ENCODE measurements at regions not wholly inside any gene's neighbourhood (a gene's known extent, or its start where the extent isn't known, plus 50 kb on each side); places are given as distances from the start of the nearest gene placed in this dataset.
"Not testable (repeated sequence)": the region's sequence is repeated elsewhere in the genome, so short reads cannot be mapped to it uniquely, and the experiment has no call there.

DNA sequence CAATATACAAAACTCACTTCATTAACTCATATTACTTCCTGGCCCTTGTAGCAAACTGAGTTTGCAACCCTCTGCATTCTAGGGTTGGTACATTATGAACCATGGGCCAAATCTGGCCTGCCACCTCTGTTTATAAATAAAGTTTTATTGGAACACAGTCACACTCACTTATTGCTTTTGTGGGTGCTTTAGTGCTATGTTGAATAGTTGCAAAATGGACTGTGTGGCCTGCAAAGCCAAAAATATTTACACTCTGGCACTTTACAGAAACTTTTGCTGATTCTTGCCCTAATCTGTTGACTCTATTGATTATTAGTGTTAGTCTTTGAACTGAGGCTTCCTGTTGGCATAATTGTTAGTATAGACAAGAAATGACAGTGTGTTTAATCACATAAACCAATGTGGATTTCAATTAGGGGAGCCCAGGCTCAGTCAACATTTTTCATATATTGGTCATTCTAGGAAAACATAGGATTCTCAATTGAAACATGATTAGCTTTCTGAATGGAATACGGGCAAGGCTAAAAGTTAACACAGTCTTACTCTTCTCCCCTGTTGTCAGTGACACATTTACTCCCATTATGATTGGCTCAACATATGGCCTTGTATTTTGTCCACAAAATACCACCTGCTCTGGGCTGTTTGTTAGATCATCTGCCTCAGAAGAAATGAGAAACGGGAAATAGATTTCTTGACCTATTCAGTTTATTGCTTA, 241.9 kb upstream of the ZFP64 start:
- no peak overlapping the region for H3K4me3 ChIP-seq (ENCODE audit: low read depth, low read length)
- no peak for DNase-seq (ENCODE audit: low read depth)

DNA sequence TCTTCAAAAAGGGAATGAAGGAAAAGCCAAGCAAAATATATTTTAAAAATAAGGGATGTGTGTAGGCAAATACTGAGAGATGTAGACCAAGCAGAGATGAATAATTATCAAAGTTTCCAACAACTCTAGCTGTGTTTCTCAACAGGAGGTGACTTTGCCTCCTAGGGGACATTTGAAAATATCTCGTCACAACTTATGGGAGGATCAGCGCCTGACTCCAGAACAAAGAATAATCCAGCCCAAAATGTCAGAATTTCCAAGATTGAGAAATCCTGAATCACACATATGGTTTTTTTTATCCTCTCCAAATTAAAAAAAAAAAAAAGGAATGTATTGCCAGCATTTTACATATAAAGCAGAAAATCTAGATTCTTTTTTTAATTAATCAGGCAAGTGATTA, 241.2 kb upstream of the ZFP64 start:
- H3K4me3 ChIP-seq (ENCODE audit: low read depth, low read length): no peak overlapping the region
- no peak for DNase-seq (ENCODE audit: low read depth)

DNA sequence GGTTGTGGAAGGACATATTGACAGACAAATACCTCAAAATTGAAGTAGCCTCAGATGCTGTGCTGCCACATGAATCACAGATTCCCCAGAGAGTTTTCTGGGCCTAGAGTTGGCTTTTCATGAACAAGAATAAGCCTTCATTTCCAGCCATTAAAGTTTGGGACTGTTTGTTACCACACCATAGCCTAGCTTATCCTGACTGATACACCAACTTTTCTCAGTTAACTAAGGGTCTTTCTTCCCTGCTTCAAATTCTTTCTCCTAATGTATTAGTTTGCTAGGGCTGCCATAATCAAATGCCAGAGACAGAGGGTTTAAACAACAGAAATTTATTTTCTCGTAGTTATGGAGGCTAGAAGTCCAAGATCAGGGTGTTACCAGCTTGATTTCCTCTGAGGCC, 237.4 kb upstream of the ZFP64 start:
- no peak overlapping the region for H3K4me3 ChIP-seq (ENCODE audit: low read depth, low read length)
- no peak for DNase-seq (ENCODE audit: low read depth)

DNA sequence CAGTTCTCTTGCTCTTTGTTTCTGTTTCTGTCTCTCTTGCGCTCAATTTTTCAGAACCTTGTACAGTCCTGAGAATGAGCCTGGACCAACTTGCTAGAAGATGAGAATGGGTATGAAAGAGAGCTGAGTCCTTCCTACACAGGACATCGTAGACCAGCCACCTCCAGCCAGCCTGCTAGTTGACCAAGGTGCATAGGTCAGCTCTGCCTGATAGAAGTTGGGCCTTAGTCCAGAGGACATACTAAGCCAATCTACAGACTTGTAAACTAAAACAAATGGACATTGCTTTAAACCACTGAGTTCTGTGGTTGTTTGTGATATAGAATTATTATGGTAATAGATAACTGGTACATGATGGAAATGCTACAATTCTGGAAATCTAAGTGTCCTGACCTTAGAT, 236.4 kb upstream of the ZFP64 start:
- DNase-seq (ENCODE audit: low read depth): no peak
- no peak overlapping the region for H3K4me3 ChIP-seq (ENCODE audit: low read depth, low read length)

DNA sequence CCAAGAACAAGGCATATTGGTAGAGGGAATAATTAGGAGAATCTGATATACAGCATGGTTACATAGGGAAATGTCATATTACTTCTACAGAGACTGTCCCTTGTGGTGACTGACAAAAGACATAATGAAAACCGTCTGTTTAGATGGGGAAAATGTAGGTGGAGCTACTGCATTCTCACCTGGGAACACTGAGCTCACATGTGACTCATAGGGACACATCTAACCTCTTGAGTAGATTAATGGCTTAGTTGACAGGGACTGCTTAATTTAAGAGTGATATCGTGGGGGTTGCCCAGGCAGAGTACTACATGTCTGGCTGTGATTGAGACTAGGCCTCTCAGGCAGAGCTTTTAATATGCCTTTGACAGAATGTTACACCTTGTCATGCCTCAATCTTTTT, 235.3 kb upstream of the ZFP64 start:
- no peak overlapping the region for H3K4me3 ChIP-seq (ENCODE audit: low read depth, low read length)
- no peak for DNase-seq (ENCODE audit: low read depth)

DNA sequence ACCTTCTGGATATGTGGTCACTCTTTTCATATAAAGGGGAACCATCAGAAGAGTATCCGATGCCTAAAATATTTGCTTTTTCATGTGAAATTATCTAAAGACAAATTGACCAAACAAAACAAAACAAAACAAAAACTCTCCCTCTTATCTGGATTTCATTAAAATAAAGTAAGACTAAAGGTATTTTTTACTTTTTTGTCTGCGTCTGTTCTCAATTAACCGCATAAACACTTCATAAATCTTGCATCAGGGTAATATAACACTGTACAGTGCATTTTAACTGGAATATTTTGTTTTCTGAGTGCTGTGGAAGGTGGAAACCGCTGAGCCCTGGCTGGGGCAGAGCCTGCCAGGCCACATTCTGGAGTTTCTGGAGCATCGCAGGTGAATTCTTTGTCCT, 234.1 kb upstream of the ZFP64 start:
- DNase-seq (ENCODE audit: low read depth): no peak
- no peak overlapping the region for H3K4me3 ChIP-seq (ENCODE audit: low read depth, low read length)

DNA sequence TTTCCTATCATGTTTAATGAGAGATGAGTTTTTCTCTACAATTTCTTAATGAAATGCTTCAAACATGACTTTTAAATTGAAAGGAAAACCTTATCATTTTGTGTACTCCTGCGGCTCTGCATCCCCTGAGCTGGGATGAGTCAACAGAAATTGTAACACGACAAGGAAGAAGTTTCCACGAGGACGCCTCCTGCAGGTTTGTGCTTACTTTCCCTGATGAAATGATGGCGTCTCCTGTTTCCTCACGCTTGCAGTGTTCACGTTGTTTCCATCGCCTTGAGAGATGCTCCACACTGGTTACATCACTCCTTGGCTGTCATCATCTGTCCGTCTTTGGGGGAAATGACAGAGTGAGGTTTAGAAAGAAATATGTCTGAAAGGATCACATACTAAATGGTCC, 233.7 kb upstream of the ZFP64 start:
- no peak for DNase-seq (ENCODE audit: low read depth)
- no peak overlapping the region for H3K4me3 ChIP-seq (ENCODE audit: low read depth, low read length)

DNA sequence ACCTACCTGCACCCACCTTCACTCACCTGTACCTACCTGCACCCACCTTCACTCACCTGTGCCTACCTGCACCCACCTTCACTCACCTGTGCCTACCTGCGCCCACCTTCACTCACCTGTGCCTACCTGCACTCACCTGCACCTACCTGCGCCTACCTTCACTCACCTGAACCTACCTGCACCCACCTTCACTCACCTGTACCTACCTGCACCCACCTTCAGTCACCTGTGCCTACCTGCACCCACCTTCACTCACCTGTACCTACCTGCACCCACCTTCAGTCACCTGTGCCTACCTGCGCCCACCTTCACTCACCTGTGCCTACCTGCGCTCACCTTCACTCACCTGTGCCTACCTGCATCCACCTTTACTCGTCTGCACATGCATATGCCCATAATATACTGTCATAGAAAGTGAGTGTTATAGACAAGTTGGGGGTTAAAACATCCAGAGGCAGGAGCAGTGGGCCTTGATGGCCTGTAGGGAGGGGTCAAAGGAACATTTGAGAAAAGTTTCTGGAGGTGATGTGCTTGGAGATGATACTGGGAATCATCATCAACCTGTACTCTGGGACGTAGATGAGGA, 232.9 kb upstream of the ZFP64 start:
- DNase-seq (ENCODE audit: low read depth); H3K4me3 ChIP-seq (ENCODE audit: low read depth, low read length): not testable (repeated sequence)

DNA sequence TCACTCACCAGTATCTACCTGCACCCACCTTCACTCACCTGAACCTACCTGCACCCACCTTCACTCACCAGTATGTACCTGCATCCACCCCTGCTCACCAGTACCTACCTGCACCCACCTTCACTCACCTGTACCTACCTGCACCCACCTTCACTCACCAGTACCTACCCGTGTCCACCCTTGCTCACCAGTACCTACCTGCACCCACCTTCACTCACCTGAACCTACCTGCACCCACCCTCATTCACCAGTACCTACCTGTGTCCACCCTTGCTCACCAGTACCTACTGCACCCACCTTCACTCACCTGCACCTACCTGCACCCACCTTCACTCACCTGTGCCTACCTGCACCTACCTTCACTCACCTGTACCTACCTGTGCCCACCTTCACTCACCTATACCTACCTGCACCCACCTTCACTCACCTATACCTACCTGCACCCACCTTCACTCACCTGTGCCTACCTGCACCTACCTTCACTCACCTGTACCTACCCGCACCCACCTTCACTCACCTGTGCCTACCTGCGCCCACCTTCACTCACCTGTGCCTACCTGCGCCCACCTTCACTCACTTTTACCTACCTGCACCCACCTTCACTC, 232.1 kb upstream of the ZFP64 start:
- DNase-seq (ENCODE audit: low read depth); H3K4me3 ChIP-seq (ENCODE audit: low read depth, low read length): not testable (repeated sequence)

DNA sequence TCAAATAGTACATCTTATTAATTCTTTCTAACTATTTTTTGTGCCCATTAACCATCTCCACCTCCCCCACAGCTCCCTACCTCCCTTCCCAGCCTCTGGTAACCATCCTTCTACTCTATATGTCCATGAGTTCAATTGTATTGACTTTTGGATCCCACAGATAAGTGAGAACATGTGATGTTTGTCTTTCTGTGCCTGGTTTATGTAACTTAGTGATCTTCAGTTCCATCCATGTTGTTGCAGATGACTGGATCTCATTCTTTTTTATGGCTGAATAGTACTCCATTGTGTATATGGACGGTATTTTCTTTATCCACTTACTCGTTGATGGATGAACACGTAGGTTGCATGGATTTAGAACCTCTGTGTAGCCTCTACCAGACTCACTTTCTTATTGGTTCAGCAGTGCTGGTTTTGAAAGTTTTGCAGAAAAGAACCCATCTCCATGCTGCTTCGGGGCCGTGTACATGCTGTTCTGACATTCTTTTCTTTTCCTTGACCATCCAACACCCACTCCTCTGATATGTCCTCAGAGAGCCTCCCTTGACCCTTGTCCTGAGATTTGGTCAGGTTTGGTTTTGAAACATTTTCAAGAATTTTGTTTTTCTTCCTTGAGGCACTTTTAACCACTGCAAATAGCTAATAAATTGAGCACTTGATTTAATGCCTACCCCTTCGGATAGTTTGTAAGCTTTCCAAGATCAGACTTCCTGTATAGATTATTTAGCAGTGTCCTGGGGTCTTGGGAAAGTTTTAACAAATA, 231.2 kb upstream of the ZFP64 start:
- no peak overlapping the region for H3K4me3 ChIP-seq (ENCODE audit: low read depth, low read length)

DNA sequence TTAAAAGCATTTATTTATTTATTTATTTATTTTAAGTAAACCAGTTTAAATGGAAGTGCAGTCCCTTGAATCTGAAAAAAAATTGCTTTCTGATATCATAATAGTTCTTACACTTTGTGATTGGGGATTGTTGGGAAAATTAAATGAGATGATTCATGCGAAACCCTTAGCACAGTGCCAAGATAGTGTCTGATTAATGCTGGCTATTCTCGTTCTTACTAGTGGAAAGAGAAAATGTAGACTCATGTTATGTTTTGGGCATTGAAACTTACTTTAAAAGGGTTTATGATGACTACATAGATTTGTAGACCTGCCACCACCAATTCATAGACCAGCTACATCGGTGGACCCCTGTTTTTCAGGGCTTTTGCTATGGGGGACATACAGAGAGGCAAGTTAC, 229.2 kb upstream of the ZFP64 start:
- H3K4me3 ChIP-seq (ENCODE audit: low read depth, low read length): no peak overlapping the region
- no peak for DNase-seq (ENCODE audit: low read depth)

More for the DNA sequence above, 231.2 kb upstream of the ZFP64 start:
- no peak for DNase-seq (ENCODE audit: low read depth)

DNA sequence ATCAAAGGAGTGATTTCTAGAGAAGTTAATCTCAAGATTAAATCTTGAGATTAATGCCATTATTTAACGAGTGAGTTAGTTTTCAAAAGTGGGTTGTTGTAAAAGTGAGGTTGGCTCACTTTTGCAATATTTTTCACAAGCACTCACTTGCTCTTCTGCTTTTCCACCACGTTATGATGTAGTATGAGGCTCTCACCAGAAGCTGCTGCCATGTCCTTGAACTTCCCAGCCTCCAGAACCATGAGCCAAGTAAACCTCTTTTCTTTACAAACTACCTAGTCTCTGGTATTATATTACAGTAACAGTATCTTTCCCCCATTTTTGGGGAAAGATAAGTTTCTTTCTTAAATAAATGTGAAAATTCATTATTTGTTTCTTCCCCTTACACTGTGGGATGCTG, 227.6 kb upstream of the ZFP64 start:
- H3K4me3 ChIP-seq (ENCODE audit: low read depth, low read length): no peak overlapping the region
- DNase-seq (ENCODE audit: low read depth): no peak

DNA sequence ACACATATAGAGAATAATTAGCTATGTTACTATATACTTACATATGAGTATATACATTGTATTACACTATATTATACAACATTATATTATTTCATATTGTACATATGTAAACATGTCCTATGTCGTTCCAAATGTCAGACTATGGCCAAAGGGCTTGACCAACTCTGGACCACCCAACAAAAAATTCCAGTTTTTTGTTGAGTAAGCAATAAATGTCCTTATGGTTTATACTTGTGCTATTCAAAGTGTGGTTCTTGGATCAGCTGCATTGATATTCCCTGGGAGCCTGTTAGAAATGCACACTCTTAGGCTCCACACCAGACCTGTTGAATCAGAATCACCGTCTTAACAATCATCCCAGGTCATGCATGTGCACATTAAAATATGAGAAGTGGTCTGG, 225.4 kb upstream of the ZFP64 start:
- no peak overlapping the region for H3K4me3 ChIP-seq (ENCODE audit: low read depth, low read length)
- no peak for DNase-seq (ENCODE audit: low read depth)

DNA sequence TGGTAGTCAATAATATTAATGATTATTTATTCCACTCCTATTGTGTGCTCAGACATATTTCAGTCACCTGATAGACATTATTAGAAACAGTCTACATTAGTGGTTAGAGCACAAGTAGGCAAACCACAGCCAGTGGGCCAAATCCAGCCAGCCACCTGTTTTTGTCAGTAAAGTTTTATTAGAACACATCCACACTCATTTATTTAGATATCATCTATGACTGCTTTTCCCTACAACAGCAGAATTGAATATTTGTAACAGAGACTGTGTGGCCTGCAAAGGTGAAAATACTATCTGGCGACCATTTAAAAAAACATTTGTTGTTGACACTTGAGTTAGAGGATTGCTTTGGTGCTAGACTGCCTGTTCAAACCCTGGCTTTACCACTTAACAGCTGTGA, 220.0 kb upstream of the ZFP64 start:
- DNase-seq (ENCODE audit: low read depth): no peak
- H3K4me3 ChIP-seq (ENCODE audit: low read depth, low read length): no peak overlapping the region

DNA sequence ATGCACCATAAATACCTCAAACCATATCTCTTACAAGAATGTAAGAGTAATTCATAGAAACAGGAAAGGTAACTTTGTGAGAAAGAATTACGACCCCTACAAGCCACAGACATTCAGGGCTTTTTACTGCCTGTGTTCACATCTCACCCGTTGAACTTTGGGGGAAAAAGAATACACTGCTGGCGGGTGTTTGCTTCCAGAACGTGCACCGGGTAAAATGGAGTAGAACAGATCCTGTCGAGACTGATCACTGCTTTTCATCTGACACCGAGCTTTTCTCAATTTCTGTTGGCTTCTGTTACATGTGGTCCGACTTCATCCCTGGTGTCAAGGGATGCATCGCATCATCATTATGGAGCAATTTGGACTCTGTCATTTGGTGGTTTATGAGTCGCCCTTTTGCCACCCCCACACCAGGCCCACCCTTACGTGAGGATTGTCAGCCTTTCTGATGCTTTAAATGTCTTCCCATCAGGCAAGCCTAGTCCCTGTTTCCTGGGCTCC, 219.2 kb upstream of the ZFP64 start:
- H3K4me3 ChIP-seq (ENCODE audit: low read depth, low read length): no peak overlapping the region
- DNase-seq (ENCODE audit: low read depth): no peak

DNA sequence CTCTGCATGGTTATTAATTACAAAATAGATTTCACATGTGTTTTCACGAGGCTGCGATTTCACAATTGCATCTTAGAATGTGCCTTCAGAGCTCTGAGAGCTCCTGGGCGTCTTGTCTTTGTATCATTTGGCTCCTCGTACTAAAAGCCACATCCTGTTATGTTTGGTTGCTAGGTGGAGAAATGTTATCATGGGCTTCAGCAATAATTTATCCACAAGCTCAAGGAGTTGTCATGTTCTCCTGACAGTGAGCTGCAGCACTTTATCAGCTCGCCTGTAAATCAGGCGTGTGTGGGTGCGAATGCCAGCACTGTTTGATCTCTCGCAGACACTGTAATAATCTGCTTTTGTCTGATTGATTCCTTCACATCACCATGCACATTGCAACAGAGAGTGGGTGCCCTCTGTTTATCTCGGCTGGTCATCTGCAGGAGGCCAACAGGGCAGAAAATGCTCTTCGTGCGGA, 218.6 kb upstream of the ZFP64 start:
- DNase-seq (ENCODE audit: low read depth): peak; percentile 28
- no peak overlapping the region for H3K4me3 ChIP-seq (ENCODE audit: low read depth, low read length)

DNA sequence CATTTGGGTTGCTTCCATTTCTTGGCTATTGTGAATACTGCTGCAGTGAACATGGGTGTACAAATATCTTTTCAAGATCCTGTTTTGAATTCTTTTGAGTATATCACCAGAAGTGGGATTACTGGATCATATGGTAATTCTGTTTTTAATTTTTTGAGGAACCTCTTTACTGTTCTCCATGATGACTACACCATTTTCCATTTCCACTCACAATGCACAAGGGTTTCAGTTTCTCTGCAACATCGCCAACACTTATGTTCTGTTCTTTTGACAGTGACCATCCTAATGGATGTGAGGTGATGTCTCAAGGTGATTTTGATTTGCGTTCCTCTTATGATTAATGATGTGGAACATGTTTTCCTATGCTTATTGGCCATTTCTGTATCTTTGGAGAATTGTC, 214.4 kb upstream of the ZFP64 start:
- no peak for DNase-seq (ENCODE audit: low read depth)
- H3K4me3 ChIP-seq (ENCODE audit: low read depth, low read length): no peak overlapping the region

DNA sequence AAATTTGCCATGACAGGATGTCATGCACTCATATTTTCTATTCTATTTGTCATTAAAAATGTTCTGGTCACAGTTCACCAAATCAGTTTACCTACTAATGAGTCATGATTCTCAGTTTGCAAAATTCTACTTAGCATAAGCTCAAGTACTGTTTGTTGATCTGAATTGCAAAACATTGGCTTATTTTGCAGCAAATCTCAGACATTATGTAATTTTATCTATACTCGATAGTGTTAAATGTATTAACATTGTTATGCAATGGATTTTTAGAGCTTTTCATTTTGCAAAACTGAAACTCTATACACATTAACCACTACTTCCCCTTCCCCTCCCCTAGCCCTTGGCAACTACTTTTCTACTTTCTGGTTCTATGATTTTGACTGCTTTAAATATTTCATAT, 213.8 kb upstream of the ZFP64 start:
- no peak for DNase-seq (ENCODE audit: low read depth)

DNA sequence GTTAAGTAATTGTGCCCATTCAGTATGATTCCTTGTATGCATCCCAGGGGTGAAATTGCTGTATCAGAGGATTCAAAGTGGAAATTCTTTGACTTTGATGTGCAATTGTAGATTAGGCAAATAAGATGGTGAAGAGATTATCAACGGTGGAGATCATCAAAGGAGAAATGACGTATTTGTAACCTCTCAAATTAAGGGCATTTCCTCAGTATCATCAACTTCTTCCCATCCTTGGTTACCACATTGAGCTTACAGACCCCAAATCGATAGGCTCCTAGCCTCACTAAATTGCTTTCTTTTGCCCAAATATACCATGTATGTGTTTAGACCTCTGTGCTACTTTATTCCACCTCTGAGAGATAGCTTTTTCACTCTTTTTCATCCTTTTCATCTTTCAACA, 213.1 kb upstream of the ZFP64 start:
- no peak overlapping the region for H3K4me3 ChIP-seq (ENCODE audit: low read depth, low read length)
- DNase-seq (ENCODE audit: low read depth): no peak

More for the DNA sequence above, 213.8 kb upstream of the ZFP64 start:
- H3K4me3 ChIP-seq (ENCODE audit: low read depth, low read length): no peak overlapping the region

DNA sequence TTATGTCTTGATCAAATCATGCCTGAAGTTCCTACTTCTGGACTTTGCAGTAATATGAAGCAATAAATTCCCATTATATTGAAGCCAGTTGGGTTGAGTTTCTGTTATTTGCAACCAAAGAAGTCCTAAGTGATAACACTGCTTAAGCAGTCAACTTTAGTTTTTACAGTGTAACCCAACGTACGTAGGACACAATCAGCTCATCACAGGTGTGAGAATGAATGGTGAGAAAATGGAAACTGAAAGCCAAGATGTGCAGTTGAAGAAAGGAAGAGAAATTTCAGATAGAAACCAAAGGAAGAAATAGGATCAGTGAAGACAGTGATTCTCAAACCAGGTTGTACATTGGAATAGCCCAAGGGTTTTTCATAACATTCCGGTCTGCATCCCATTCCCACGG, 211.4 kb upstream of the ZFP64 start:
- DNase-seq (ENCODE audit: low read depth): no peak

More for the DNA sequence above, 211.4 kb upstream of the ZFP64 start:
- no peak overlapping the region for H3K4me3 ChIP-seq (ENCODE audit: low read depth, low read length)

All from skeletal muscle cell (primary cell).